Panc1 (cell line): ENCODE measurements at regions not wholly inside any gene's neighbourhood (a gene's known extent, or its start where the extent isn't known, plus 50 kb on each side); places are given as distances from the start of the nearest gene placed in this dataset.

ENCODE experiments used
- ATAC-seq: fragments of 200-7000 bp; cut with Tn5 transposase; 2 replicates; pipeline ENCODE4 v1.9.1; 2020; ENCODE audit warnings: mild to moderate bottlenecking, moderate library complexity
- BruUV-seq: library from RNA; stranded (reverse); fragments of 400-500 nt; replicated peaks from 2 replicates; lab custom pipeline; 2021; lab: Mats Ljungman, UMichigan
- CTCF ChIA-PET: fragments of 300-600 bp; sonication (Branson Sonifier 250); formaldehyde crosslinking; loops from one replicate; lab custom pipeline; 2022; ENCODE audit warnings: antibody characterized with exemption; lab: Charles Lee
- POLR2A ChIA-PET: fragments of 300-600 bp; sonication (Branson Sonifier 250); formaldehyde crosslinking; loops from one replicate; lab custom pipeline; 2022; ENCODE audit warnings: antibody characterized with exemption; lab: Charles Lee
- DNase-seq: peaks from one replicate; pipeline ENCODE4 v3.0.0-alpha.2; 2010; ENCODE audit warnings: low read depth, low spot score
- H3K27ac ChIP-seq: 2 replicates; pipeline ENCODE4 v1.5.1; 2011; ENCODE audit warnings: mild to moderate bottlenecking, low read length, inconsistent platforms
- H3K27me3 ChIP-seq: fragments of 200-500 bp; sonication (Bioruptor generic); 2 replicates; pipeline ENCODE4 v1.6.0; 2014; ENCODE audit warnings: low read length, inconsistent platforms; ENCODE audit not compliant: control insufficient read depth, insufficient read depth
- H3K36me3 ChIP-seq: fragments of 200-500 bp; sonication (Bioruptor generic); 2 replicates; pipeline ENCODE4 v1.5.1; 2014; ENCODE audit warnings: inconsistent platforms, mild to moderate bottlenecking, low read length, moderate library complexity; ENCODE audit not compliant: control insufficient read depth, insufficient read depth
- H3K4me1 ChIP-seq: 2 replicates; pipeline ENCODE4 v1.5.1; 2011; ENCODE audit warnings: inconsistent platforms, mild to moderate bottlenecking, low read length, moderate library complexity; ENCODE audit not compliant: control insufficient read depth, insufficient read depth
- H3K4me3 ChIP-seq, 2 experiments: 2 replicates each; pipeline ENCODE4 v1.5.1; 2011 to 2012; ENCODE audit warnings: low read depth in 2 of 2, low read length in 2 of 2, mild to moderate bottlenecking in 2 of 2, inconsistent platforms in 1 of 2, moderate library complexity in 1 of 2
- H3K9me3 ChIP-seq: fragments of 200-500 bp; sonication (Bioruptor generic); 2 replicates; pipeline ENCODE4 v1.5.1; 2014; ENCODE audit warnings: low read depth, mild to moderate bottlenecking, inconsistent platforms, low read length, moderate library complexity; ENCODE audit not compliant: control insufficient read depth, insufficient read depth
- POLR2AphosphoS5 ChIP-seq: IDR thresholded peaks from 2 replicates; pipeline ENCODE4 v1.6.1; 2012; ENCODE audit warnings: mild to moderate bottlenecking, low read depth, low read length, moderate library complexity
- SIN3A ChIP-seq: IDR thresholded peaks from 2 replicates; pipeline ENCODE4 v1.6.1; 2012; ENCODE audit warnings: low read depth, mild to moderate bottlenecking, low read length, moderate library complexity, borderline replicate concordance; ENCODE audit not compliant: insufficient read depth
- TCF7L2 ChIP-seq: IDR thresholded peaks from 2 replicates; pipeline ENCODE4 v1.6.1; 2011; ENCODE audit warnings: mild to moderate bottlenecking, low read depth, low read length, inconsistent platforms
- in situ Hi-C: cut with HindIII; loops from 2 replicates; pipeline ENCODE4 v1.10.0; 2016; ENCODE audit warnings: low sequenced_read_pairs, low pct_unique_long_range_greater_than_20kb
- intact Hi-C: fragments of 100-400 bp; cut with micrococcal nuclease; formaldehyde crosslinking; loops from one replicate; pipeline ENCODE4 v1.10.0; 2022; ENCODE audit not compliant: unreplicated experiment
- TF ChIP-seq, protein P1 (sequence below), 2 experiments: IDR thresholded peaks; 2 replicates each; pipeline ENCODE4 v1.6.1; 2011 to 2012; ENCODE audit warnings: low read depth in 2 of 2, control low read depth in 1 of 2, low read length in 1 of 2, mild to moderate bottlenecking in 1 of 2, moderate library complexity in 1 of 2; ENCODE audit not compliant: insufficient read depth in 1 of 2
- TF ChIP-seq, protein P2 (sequence below): fragments of 450-650 bp; IDR thresholded peaks from 2 replicates; pipeline ENCODE4 v1.5.1; 2017; ENCODE audit warnings: mild to moderate bottlenecking

DNA sequence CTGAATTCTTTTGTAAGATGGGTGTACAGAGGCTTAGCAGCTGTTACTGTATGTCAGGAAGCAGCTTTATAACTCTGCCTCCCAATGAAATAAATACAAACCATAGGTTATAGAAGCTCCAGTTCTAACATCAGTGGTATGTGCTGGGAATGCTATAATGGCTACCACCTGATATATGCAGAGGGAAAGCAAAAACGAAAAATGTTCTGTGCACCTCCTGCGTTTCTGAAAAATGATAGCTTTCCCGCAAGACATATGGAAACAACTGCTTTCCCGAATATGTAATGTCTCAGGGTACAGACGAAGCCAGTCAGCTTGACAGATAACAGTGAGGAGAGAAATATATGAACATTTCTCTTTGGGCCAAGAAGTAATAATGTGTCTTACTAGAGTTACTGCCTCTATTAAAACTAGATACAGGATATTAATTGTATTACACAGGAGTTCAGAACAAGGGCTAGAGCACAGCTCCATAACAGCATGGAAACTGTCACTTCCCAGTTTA lies 517.0 kb upstream of the NRSN1 start:
- Histone ChIP-seq H3K27ac (no peak overlapping the region), H3K4me1 (no peaks in the 10 kb centered on the region), H3K36me3 (no peaks in the 10 kb centered on the region), H3K27me3 (no peaks in the 10 kb centered on the region), H3K4me3 (no peak overlapping the region), H3K9me3 (no peaks in the 10 kb centered on the region; the same call in 1 of the 2 replicates)
- ATAC-seq (no peak), DNase-seq (no peak)
- TF ChIP-seq TCF7L2 (no peak), POLR2AphosphoS5 (no peak)
- CTCF ChIA-PET, result no interaction called here
- in situ Hi-C loops (no loop called here), intact Hi-C loops (no loop called here)
- POLR2A ChIA-PET, result no interaction called here
- BruUV-seq, result no TSS peak

GRCh38 chr6:23611776-23612381 lies 514.1 kb upstream of the NRSN1 start:
- H3K9me3 ChIP-seq, result no peaks in the 10 kb centered on the region; the same call in 1 of the 2 replicates
- DNase-seq, result no peak
- CTCF ChIA-PET, result no interaction called here
- TF ChIP-seq, protein P1, sequence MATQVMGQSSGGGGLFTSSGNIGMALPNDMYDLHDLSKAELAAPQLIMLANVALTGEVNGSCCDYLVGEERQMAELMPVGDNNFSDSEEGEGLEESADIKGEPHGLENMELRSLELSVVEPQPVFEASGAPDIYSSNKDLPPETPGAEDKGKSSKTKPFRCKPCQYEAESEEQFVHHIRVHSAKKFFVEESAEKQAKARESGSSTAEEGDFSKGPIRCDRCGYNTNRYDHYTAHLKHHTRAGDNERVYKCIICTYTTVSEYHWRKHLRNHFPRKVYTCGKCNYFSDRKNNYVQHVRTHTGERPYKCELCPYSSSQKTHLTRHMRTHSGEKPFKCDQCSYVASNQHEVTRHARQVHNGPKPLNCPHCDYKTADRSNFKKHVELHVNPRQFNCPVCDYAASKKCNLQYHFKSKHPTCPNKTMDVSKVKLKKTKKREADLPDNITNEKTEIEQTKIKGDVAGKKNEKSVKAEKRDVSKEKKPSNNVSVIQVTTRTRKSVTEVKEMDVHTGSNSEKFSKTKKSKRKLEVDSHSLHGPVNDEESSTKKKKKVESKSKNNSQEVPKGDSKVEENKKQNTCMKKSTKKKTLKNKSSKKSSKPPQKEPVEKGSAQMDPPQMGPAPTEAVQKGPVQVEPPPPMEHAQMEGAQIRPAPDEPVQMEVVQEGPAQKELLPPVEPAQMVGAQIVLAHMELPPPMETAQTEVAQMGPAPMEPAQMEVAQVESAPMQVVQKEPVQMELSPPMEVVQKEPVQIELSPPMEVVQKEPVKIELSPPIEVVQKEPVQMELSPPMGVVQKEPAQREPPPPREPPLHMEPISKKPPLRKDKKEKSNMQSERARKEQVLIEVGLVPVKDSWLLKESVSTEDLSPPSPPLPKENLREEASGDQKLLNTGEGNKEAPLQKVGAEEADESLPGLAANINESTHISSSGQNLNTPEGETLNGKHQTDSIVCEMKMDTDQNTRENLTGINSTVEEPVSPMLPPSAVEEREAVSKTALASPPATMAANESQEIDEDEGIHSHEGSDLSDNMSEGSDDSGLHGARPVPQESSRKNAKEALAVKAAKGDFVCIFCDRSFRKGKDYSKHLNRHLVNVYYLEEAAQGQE (IDR thresholded peaks at IDR 0.05; ENCODE audit: insufficient read depth in 1 of 2, low read depth in 2 of 2, low read length in 1 of 2), result no peak
- TF ChIP-seq TCF7L2 (no peak), SIN3A (no peak), POLR2AphosphoS5 (no peak)
- TF ChIP-seq, protein P2, sequence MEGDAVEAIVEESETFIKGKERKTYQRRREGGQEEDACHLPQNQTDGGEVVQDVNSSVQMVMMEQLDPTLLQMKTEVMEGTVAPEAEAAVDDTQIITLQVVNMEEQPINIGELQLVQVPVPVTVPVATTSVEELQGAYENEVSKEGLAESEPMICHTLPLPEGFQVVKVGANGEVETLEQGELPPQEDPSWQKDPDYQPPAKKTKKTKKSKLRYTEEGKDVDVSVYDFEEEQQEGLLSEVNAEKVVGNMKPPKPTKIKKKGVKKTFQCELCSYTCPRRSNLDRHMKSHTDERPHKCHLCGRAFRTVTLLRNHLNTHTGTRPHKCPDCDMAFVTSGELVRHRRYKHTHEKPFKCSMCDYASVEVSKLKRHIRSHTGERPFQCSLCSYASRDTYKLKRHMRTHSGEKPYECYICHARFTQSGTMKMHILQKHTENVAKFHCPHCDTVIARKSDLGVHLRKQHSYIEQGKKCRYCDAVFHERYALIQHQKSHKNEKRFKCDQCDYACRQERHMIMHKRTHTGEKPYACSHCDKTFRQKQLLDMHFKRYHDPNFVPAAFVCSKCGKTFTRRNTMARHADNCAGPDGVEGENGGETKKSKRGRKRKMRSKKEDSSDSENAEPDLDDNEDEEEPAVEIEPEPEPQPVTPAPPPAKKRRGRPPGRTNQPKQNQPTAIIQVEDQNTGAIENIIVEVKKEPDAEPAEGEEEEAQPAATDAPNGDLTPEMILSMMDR, result no peak
- POLR2A ChIA-PET, result no interaction called here
- H3K36me3 ChIP-seq, result no peaks in the 10 kb centered on the region
- H3K27me3 ChIP-seq, result no peaks in the 10 kb centered on the region
- no TSS peak for BruUV-seq
- no peak overlapping the region for H3K4me3 ChIP-seq
- H3K27ac ChIP-seq, result no peak overlapping the region
- intact Hi-C loops, result no loop called here
- no peak for ATAC-seq
- in situ Hi-C loops, result no loop called here
- H3K4me1 ChIP-seq, result no peaks in the 10 kb centered on the region

GRCh38 chr6:23618366-23618765 lies 507.6 kb upstream of the NRSN1 start:
- in situ Hi-C loops, result no loop called here
- ATAC-seq, result no peak
- BruUV-seq, result no TSS peak

More at GRCh38 chr6:23618366-23618765, 507.6 kb upstream of the NRSN1 start:
- no peak overlapping the region for H3K4me3 ChIP-seq
- H3K27me3 ChIP-seq, result no peaks in the 10 kb centered on the region
- intact Hi-C loops, result no loop called here
- no peak for DNase-seq
- no peaks in the 10 kb centered on the region for H3K4me1 ChIP-seq
- no peak overlapping the region for H3K27ac ChIP-seq
- ChIA-PET CTCF (no interaction called here), POLR2A (no interaction called here)
- no peaks in the 10 kb centered on the region for H3K36me3 ChIP-seq
- no peaks in the 10 kb centered on the region for H3K9me3 ChIP-seq
- TF ChIP-seq POLR2AphosphoS5 (no peak), TCF7L2 (no peak), SIN3A (no peak)
- TF ChIP-seq, protein P1 (IDR thresholded peaks at IDR 0.05; ENCODE audit: insufficient read depth in 1 of 2, low read depth in 2 of 2, low read length in 1 of 2), result no peak
- TF ChIP-seq, protein P2, result no peak
